ENCODE measurements at regions not wholly inside any gene's neighbourhood (a gene's known extent, or its start where the extent isn't known, plus 50 kb on each side); places are given as distances from the start of the nearest gene placed in this dataset.

DNA sequence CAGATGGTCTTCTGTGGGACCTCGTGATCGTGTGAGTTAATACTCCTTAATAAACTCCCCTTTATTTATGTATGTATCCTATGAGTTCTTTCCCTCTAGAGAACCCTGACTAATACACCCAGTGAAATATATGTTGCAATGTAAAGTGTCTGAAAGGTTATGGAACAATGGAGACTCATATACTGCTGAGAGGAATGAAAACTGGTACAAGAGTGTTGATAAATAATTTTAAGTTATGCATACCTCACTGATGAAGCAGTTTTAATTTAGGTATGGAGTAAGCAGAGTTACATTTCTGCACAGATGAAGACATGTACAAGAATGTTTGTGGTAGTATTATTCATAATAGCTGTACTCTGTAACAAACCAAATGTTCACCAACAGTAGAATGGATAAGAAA is 438.3 kb downstream of the TAF11L14 start:
- H3K27me3 Mint-ChIP-seq = no peaks in the 10 kb centered on the region
- peaks cover 0 to 2% (median 0%) of the 10 kb centered on the region in 3 donors for H3K9me3 Mint-ChIP-seq
- H3K27ac Mint-ChIP-seq = no peak overlapping the region
- no peak overlapping the region for H3K4me3 Mint-ChIP-seq
- H3K4me1 Mint-ChIP-seq = no peaks in the 10 kb centered on the region
- no peaks in the 10 kb centered on the region for H3K36me3 Mint-ChIP-seq

DNA sequence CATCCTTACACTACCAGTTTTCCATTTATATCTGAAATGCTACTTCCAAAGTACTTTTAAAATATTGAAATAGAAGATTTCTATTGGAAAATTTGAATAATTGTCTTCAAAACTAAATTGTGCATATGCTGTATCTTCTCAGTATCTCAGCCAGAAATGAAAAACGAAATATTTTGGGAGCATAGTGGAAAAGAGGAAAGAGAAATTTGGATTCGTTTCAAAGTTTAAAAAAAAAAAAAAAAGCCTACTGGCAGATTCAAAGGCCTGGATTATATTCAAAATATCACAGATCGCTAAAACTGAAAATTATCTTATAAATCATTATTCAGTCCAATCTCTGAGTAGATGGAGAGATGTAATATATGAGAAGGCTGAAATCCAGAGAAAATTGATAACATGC is 440.7 kb downstream of the TAF11L14 start:
- Mint-ChIP-seq H3K9me3 (peaks cover 0 to 2% (median 0%) of the 10 kb centered on the region in 3 donors), H3K36me3 (no peaks in the 10 kb centered on the region), H3K4me3 (no peak overlapping the region)

DNA sequence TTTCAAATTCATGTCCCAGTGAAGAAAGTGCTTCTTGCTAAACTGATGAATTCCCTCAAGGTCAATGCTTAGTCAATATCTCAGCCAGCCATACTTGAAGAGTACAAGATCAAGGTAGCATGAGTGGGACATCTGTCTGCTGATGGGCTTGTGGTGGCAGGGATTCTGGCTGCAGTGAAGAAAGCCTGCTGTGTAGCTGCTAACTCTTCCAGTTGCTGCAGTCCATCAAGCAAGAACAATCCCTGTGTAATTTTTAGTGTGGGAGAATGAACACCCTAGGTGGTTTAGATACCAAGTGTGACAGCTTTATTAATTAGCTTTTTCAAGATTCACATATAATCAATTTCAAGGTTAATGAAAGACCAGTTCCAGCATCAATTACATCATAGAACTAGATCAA is 443.9 kb downstream of the TAF11L14 start:
- H3K4me3 Mint-ChIP-seq = no peak overlapping the region
- peaks cover 0 to 2% (median 0%) of the 10 kb centered on the region in 3 donors for H3K9me3 Mint-ChIP-seq
- H3K4me1 Mint-ChIP-seq = no peaks in the 10 kb centered on the region
- H3K36me3 Mint-ChIP-seq = no peaks in the 10 kb centered on the region
- no peaks in the 10 kb centered on the region for H3K27me3 Mint-ChIP-seq
- no peak overlapping the region for H3K27ac Mint-ChIP-seq

More for the DNA sequence above, 440.7 kb downstream of the TAF11L14 start:
- H3K27ac Mint-ChIP-seq = no peak overlapping the region
- no peaks in the 10 kb centered on the region for H3K27me3 Mint-ChIP-seq
- H3K4me1 Mint-ChIP-seq = no peaks in the 10 kb centered on the region

DNA sequence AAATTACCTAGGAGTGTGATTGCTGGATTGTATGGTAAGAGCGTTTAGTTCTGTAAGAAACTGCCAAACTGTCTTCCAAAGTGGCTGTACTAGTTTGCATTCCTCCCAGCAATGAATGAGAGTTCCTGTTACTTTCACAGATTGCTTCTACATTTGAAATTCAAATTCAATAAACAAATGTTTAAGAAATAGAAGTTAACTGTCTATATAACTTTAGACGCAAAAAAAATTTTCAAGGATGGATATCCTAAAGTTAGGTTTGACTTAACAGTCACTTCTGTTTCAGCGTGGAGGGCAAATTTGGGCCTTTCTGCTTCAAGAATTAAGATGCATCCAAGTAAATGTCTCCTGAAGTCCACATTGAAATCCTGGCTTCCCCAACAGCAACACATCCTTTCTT is 445.6 kb downstream of the TAF11L14 start:
- Mint-ChIP-seq H3K4me3 (no peak overlapping the region), H3K4me1 (no peaks in the 10 kb centered on the region), H3K27ac (no peak overlapping the region), H3K27me3 (no peaks in the 10 kb centered on the region), H3K36me3 (no peaks in the 10 kb centered on the region), H3K9me3 (peaks cover 0 to 2% (median 0%) of the 10 kb centered on the region in 3 donors)

DNA sequence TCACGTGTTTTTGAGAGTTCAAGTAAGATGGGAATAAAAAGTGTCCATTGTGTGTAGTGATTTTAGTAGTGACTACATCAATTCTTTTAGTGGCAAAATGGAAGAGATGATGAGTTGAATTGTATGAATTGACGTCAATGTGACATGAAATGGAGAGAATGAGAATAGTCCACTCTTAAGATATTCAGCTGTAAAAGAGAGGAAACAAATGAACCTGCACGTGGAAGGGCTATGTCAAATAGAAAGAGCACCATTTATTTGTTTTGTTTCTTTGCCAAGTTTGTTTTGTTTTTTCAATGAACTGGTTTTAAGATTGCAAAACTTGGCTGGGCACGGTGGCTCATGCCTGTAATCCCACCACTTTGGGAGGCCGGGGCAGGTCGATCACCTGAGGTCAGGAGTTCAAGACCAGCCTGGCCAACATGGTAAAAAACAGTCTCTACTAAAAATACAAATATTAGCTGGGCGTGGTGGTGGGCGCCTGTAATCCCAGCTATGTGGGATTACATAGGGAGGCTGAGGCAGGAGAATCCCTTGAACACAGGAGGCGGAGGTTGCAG is 453.8 kb downstream of the TAF11L14 start:
- Mint-ChIP-seq H3K4me1 (no peaks in the 10 kb centered on the region), H3K36me3 (no peaks in the 10 kb centered on the region), H3K27me3 (no peaks in the 10 kb centered on the region), H3K4me3 (no peak overlapping the region), H3K27ac (peak overlapping the region in 2 of 3 donors; percentile 55 to 88), H3K9me3 (peaks cover 0 to 1% (median 0%) of the 10 kb centered on the region in 3 donors)

DNA sequence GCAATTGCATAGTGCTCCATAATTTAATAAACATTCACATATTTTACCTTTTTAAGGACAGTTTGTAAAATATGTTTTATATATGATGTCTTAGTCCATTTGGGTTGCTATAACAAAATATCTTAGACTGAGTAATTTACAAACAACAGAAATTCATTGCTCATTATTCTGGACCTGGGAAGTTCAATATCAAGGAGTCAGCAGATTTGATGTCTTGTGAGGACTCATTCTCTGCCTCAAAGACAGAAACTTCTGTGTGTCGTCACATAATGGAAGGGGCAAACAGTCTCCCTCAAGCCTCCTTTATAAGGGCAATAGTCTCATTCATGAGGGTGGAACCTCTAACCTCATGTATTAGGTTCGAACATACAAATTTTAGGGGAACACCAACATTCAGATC is 455.9 kb downstream of the TAF11L14 start:
- Mint-ChIP-seq H3K9me3 (peaks cover 0 to 1% (median 0%) of the 10 kb centered on the region in 3 donors), H3K27ac (no peak overlapping the region), H3K27me3 (no peaks in the 10 kb centered on the region), H3K4me3 (no peak overlapping the region), H3K36me3 (no peaks in the 10 kb centered on the region), H3K4me1 (no peaks in the 10 kb centered on the region)

DNA sequence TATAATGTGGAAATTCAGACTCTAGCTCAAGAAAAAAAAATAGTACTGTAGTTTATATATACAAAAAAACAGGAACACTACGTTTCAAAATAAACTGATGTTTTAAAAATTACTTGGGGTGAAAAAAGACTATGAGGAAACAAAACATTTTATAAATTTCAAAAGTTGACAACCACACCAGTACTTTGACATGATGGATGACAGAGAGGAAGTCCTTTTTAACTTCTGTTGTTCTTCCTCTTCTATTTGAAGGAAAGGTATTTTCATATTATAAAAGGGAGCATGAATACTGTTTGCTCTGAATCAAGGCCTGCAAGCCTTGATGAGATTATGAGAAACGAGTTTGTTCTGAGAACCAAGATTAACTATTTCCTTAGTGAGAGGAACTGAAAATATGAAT is 456.9 kb downstream of the TAF11L14 start:
- H3K4me3 Mint-ChIP-seq = no peak overlapping the region
- peaks cover 1% of the 10 kb centered on the region for H3K27me3 Mint-ChIP-seq
- no peaks in the 10 kb centered on the region for H3K36me3 Mint-ChIP-seq
- H3K27ac Mint-ChIP-seq = no peak overlapping the region
- no peaks in the 10 kb centered on the region for H3K4me1 Mint-ChIP-seq
- H3K9me3 Mint-ChIP-seq = no peaks in the 10 kb centered on the region

DNA sequence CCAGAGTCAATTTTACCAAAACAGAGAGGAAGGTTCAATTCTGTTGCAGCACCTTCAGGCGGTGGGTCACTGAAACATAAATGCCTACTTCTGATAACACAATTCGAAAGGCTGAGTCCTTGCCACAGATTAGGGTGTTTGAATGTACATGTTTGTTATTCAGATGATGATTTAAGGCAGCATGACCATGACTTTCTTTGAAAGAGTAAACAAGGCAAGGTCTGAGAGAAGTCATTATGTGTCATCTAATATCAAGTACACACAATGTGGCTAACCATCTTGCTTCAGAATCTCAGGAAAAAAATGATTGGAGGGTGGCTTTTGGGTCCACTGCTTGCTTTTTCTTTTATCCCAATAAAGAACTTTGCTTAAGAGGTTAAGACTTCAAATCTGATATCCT is 457.5 kb downstream of the TAF11L14 start:
- H3K27ac Mint-ChIP-seq = no peak overlapping the region
- no peaks in the 10 kb centered on the region for H3K9me3 Mint-ChIP-seq
- peaks cover 1% of the 10 kb centered on the region for H3K27me3 Mint-ChIP-seq
- no peaks in the 10 kb centered on the region for H3K4me1 Mint-ChIP-seq
- H3K36me3 Mint-ChIP-seq = no peaks in the 10 kb centered on the region
- H3K4me3 Mint-ChIP-seq = no peak overlapping the region

DNA sequence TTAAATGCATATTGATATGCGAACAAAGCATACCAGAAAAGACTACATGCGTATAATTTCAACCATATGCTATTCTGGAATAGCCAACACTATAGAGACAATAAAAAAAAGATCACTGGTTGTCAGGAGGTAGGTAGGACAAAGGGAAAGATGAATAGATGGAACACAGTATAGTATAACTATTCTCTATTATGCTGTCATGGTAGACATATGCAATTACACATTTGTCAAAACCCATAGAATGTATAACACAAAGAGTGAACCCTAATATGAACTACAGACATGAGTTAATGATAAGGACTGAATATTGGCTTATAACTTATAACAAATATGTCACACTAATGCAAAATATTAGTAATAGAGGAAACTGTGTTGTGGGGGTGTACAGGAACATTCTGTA is 460.8 kb downstream of the TAF11L14 start:
- Mint-ChIP-seq H3K4me1 (no peaks in the 10 kb centered on the region), H3K27me3 (peaks cover 4% of the 10 kb centered on the region), H3K4me3 (no peak overlapping the region), H3K36me3 (no peaks in the 10 kb centered on the region), H3K9me3 (no peaks in the 10 kb centered on the region), H3K27ac (no peak overlapping the region)

- H3K27me3 Mint-ChIP-seq = peaks cover 4% of the 10 kb centered on the region
- no peak overlapping the region for H3K4me3 Mint-ChIP-seq
- H3K4me1 Mint-ChIP-seq = no peaks in the 10 kb centered on the region
- no peak overlapping the region for H3K27ac Mint-ChIP-seq
- no peaks in the 10 kb centered on the region for H3K9me3 Mint-ChIP-seq
- H3K36me3 Mint-ChIP-seq = no peaks in the 10 kb centered on the region
Observed at GRCh38 chr5:18097817-18098216, 463.6 kb downstream of the TAF11L14 start.

GRCh38 chr5:18098691-18099090 is 464.4 kb downstream of the TAF11L14 start:
- no peaks in the 10 kb centered on the region for H3K4me1 Mint-ChIP-seq
- H3K9me3 Mint-ChIP-seq = no peaks in the 10 kb centered on the region
- H3K4me3 Mint-ChIP-seq = no peak overlapping the region
- no peak overlapping the region for H3K27ac Mint-ChIP-seq
- peaks cover 4% of the 10 kb centered on the region for H3K27me3 Mint-ChIP-seq
- H3K36me3 Mint-ChIP-seq = no peaks in the 10 kb centered on the region

- Mint-ChIP-seq H3K27ac (no peak overlapping the region), H3K9me3 (no peaks in the 10 kb centered on the region), H3K27me3 (peaks cover 4% of the 10 kb centered on the region), H3K36me3 (no peaks in the 10 kb centered on the region), H3K4me3 (no peak overlapping the region), H3K4me1 (no peaks in the 10 kb centered on the region)
Observed at GRCh38 chr5:18099261-18099660, 465.0 kb downstream of the TAF11L14 start.

DNA sequence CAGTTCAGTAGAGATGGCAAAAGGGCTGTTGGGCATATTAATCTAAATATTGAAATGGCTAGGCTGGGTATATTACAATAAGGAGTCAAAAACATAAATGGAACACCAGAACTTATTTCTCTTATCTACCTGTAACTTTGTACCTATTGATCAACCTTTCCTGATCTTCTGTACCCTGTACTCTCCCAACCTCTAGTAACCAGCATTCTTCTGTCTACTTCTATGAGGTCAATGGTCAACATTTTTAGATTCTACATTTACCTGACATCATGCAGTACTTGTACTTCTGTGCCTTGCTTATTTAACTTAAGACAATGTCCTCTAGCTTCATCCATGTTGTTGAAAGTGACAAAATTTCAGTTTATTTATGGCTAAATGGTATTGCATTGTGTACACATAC is 467.3 kb downstream of the TAF11L14 start:
- no peak overlapping the region for H3K27ac Mint-ChIP-seq
- no peaks in the 10 kb centered on the region for H3K36me3 Mint-ChIP-seq
- H3K9me3 Mint-ChIP-seq = no peaks in the 10 kb centered on the region
- no peak overlapping the region for H3K4me3 Mint-ChIP-seq
- no peaks in the 10 kb centered on the region for H3K4me1 Mint-ChIP-seq
- H3K27me3 Mint-ChIP-seq = peaks cover 3% of the 10 kb centered on the region

- Mint-ChIP-seq H3K27ac (no peak overlapping the region), H3K4me1 (no peaks in the 10 kb centered on the region), H3K27me3 (peaks cover 3% of the 10 kb centered on the region), H3K36me3 (no peaks in the 10 kb centered on the region), H3K4me3 (no peak overlapping the region), H3K9me3 (no peaks in the 10 kb centered on the region)
Observed at GRCh38 chr5:18102733-18103132, 468.5 kb downstream of the TAF11L14 start.

- Mint-ChIP-seq H3K9me3 (no peaks in the 10 kb centered on the region), H3K36me3 (no peaks in the 10 kb centered on the region), H3K4me1 (no peaks in the 10 kb centered on the region), H3K27ac (no peak overlapping the region), H3K4me3 (no peak overlapping the region), H3K27me3 (no peaks in the 10 kb centered on the region)
Observed at GRCh38 chr5:18105449-18105848, 471.2 kb downstream of the TAF11L14 start.

GRCh38 chr5:18111906-18112465 is 477.7 kb downstream of the TAF11L14 start:
- Mint-ChIP-seq H3K4me1 (no peaks in the 10 kb centered on the region), H3K36me3 (no peaks in the 10 kb centered on the region), H3K4me3 (no peak overlapping the region), H3K27ac (no peak overlapping the region), H3K27me3 (no peaks in the 10 kb centered on the region), H3K9me3 (no peaks in the 10 kb centered on the region)
